ENCODE measurements at regions not wholly inside any gene's neighbourhood (a gene's known extent, or its start where the extent isn't known, plus 50 kb on each side); places are given as distances from the start of the nearest gene placed in this dataset.
A peak's percentile ranks its signal among the peaks of the same experiment; 100 is the strongest.

- Histone ChIP-seq H3K27me3 (no peaks in the 10 kb centered on the region), H3K36me3 (no peaks in the 10 kb centered on the region), H3K4me1 (peaks cover 0 to 14% (median 1%) of the 10 kb centered on the region in 4 donors), H3K9me3 (no peaks in the 10 kb centered on the region), H3K27ac (peak overlapping the region in 1 of 4 donors; percentile 10), H3K4me3 (no peak overlapping the region)
- DNase-seq (ENCODE audit: low spot score in 2 of 2): no peak
- whole genome bisulfite sequencing, 2 donors: 68% methylated on average over 7 of the region's 7 CpGs
- TF ChIP-seq POLR2A (IDR thresholded peaks at IDR 0.05): no peak
- TF ChIP-seq, protein P1, sequence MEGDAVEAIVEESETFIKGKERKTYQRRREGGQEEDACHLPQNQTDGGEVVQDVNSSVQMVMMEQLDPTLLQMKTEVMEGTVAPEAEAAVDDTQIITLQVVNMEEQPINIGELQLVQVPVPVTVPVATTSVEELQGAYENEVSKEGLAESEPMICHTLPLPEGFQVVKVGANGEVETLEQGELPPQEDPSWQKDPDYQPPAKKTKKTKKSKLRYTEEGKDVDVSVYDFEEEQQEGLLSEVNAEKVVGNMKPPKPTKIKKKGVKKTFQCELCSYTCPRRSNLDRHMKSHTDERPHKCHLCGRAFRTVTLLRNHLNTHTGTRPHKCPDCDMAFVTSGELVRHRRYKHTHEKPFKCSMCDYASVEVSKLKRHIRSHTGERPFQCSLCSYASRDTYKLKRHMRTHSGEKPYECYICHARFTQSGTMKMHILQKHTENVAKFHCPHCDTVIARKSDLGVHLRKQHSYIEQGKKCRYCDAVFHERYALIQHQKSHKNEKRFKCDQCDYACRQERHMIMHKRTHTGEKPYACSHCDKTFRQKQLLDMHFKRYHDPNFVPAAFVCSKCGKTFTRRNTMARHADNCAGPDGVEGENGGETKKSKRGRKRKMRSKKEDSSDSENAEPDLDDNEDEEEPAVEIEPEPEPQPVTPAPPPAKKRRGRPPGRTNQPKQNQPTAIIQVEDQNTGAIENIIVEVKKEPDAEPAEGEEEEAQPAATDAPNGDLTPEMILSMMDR (IDR thresholded peaks at IDR 0.05): no peak
- no peak for TF ChIP-seq EP300 (IDR thresholded peaks at IDR 0.05)
Measured at GRCh38 chr10:7027913-7028808, 382.7 kb downstream of the SFMBT2 start.

DNA sequence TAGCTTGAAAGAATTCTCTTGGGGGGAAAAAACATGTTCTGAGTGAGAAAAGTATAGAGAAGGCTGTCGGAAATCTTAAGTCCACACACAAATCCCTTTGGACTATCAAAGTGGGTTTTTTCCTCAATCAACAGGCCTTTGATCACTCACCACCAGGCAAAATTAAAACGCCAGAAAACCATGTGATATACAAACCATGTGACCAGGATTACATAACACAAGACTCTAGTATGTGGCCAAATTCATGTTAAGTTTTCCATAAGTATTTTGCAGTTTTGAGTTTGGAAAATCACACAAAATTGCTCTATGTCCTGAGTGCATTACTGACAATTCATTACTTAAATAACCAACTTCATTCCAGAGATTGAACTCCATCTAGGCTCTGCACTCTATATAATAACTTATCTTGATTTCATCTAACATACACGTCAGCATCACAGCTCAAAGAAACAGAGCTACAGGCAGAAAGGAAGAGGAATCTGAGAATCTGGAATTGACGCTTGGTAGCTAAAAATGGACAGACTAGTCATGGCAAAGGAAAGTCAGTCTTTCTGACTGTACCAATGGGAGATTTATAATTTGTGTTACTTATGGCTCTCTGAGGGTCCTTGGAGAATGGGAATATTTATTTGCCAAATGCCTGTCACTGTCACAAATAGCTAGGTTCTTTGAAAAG lies 383.5 kb downstream of the SFMBT2 start:
- Histone ChIP-seq H3K27ac (peak overlapping the region in 1 of 4 donors; percentile 9), H3K9me3 (no peaks in the 10 kb centered on the region), H3K4me1 (peaks cover 0 to 14% (median 1%) of the 10 kb centered on the region in 4 donors), H3K4me3 (no peak overlapping the region), H3K27me3 (no peaks in the 10 kb centered on the region), H3K36me3 (no peaks in the 10 kb centered on the region)
- no peak for DNase-seq (ENCODE audit: low spot score in 2 of 2)
- TF ChIP-seq POLR2A (IDR thresholded peaks at IDR 0.05): no peak
- no peak for TF ChIP-seq EP300 (IDR thresholded peaks at IDR 0.05)
- TF ChIP-seq, protein P1 (IDR thresholded peaks at IDR 0.05): no peak
- WGBS, 2 donors: 57% methylated on average over 4 of the region's 4 CpGs

DNA sequence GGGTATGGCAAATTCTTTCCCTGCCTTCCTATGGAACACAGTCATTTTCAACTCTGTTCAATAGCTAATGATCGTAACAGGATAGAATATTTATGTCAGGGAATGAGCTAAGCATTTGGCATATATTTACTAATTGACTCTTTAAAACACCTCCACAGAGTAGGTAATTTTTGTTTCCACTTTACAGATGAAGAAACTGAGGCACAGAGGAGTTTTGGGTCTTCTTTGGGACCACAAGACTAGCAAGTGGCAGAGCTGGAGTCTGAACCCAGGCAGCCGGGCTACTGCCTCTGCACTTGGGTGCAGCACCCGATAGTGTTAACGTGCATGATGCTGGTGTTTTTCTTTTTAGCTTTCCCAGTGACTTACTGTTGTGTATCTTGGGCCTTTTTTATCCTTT lies 384.0 kb downstream of the SFMBT2 start:
- WGBS, 2 donors: 72 to 89% methylated on average over 4 of the region's 4 CpGs
- no peaks in the 10 kb centered on the region for H3K9me3 ChIP-seq
- no peaks in the 10 kb centered on the region for H3K36me3 ChIP-seq
- no peak for TF ChIP-seq EP300 (IDR thresholded peaks at IDR 0.05)
- no peak for TF ChIP-seq POLR2A (IDR thresholded peaks at IDR 0.05)
- TF ChIP-seq, protein P1 (IDR thresholded peaks at IDR 0.05): no peak
- peaks cover 0 to 14% (median 1%) of the 10 kb centered on the region in 4 donors for H3K4me1 ChIP-seq
- H3K27ac ChIP-seq: no peak overlapping the region
- H3K4me3 ChIP-seq: no peak overlapping the region
- DNase-seq (ENCODE audit: low spot score in 2 of 2): no peak
- H3K27me3 ChIP-seq: no peaks in the 10 kb centered on the region

DNA sequence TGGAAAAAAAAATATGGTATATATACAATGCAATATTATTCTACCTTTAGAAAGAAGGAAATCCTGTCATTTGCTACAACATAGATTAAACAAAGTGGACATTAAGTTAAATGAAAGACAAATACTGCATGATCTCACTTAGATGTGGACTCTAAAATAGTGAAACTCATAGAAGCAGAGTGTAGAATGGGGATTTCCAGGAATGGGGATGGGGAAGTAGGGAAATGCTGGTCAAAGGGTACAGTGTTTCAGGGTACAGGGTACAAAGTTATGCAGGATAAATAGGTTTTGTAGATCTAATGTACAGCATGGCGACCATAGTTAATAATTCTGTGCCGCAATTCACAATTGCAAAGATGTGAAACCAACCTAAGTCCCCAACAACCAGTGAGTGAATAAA lies 385.5 kb downstream of the SFMBT2 start:
- Histone ChIP-seq H3K4me1 (peaks cover 0 to 14% (median 1%) of the 10 kb centered on the region in 4 donors), H3K27me3 (no peaks in the 10 kb centered on the region), H3K36me3 (no peaks in the 10 kb centered on the region), H3K9me3 (peaks cover 0 to under 1% (median 0%) of the 10 kb centered on the region in 4 donors), H3K4me3 (no peak overlapping the region), H3K27ac (no peak overlapping the region)
- no peak for DNase-seq (ENCODE audit: low spot score in 2 of 2)
- TF ChIP-seq EP300 (IDR thresholded peaks at IDR 0.05) (no peak), POLR2A (IDR thresholded peaks at IDR 0.05) (no peak)
- TF ChIP-seq, protein P1 (IDR thresholded peaks at IDR 0.05): no peak
- 94 to 97% methylated on average over 2 of the region's 2 CpGs for WGBS, 2 donors

- DNase-seq (ENCODE audit: low spot score in 2 of 2): no peak
- Histone ChIP-seq H3K4me3 (no peak overlapping the region), H3K36me3 (no peaks in the 10 kb centered on the region), H3K4me1 (no peaks in the 10 kb centered on the region), H3K27me3 (no peaks in the 10 kb centered on the region), H3K9me3 (peaks cover 0 to 16% (median 0%) of the 10 kb centered on the region in 4 donors), H3K27ac (no peak overlapping the region)
- 66 to 76% methylated on average over 5 of the region's 5 CpGs for WGBS, 2 donors
- TF ChIP-seq, protein P1 (IDR thresholded peaks at IDR 0.05): no peak
- TF ChIP-seq EP300 (IDR thresholded peaks at IDR 0.05): no peak
- no peak for TF ChIP-seq POLR2A (IDR thresholded peaks at IDR 0.05)
Measured at GRCh38 chr10:7015457-7015856, 395.4 kb downstream of the SFMBT2 start.
